ENCODE measurements at regions not wholly inside any gene's neighbourhood (a gene's known extent, or its start where the extent isn't known, plus 50 kb on each side); places are given as distances from the start of the nearest gene placed in this dataset.
"Not testable (repeated sequence)": the region's sequence is repeated elsewhere in the genome, so short reads cannot be mapped to it uniquely, and the experiment has no call there.

DNA sequence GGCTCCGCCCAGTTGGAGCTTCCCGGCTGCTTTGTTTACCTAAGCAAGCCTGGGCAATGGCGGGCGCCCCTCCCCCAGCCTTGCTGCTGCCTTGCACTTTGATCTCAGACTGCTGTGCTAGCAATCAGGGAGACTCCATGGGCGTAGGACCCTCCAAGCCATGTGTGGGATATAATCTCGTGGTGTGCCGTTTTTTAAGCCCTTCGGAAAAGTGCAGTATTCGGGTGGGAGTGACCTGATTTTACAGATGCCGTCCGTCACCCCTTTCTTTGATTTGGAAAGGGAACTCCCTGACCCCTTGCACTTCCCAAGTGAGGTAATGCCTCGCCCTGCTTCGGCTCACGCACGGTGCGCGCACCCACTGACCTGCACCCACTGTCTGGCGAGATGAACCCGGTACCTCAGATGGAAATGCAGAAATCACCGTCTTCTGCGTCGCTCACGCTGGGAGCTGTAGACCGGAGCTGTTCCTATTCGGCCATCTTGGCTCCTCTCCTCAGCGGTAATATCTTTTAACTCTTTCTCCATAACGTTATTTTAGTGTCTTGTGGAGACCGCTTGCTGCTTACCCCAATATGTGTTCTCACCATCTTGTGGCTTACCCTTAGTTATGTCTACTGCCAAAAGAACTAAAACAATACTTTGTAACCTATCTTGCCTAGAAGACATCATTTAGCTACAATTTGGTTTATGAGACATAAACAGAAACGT, 328.7 kb upstream of the EPHA5 start (continued):
- TF ChIP-seq, protein P1, sequence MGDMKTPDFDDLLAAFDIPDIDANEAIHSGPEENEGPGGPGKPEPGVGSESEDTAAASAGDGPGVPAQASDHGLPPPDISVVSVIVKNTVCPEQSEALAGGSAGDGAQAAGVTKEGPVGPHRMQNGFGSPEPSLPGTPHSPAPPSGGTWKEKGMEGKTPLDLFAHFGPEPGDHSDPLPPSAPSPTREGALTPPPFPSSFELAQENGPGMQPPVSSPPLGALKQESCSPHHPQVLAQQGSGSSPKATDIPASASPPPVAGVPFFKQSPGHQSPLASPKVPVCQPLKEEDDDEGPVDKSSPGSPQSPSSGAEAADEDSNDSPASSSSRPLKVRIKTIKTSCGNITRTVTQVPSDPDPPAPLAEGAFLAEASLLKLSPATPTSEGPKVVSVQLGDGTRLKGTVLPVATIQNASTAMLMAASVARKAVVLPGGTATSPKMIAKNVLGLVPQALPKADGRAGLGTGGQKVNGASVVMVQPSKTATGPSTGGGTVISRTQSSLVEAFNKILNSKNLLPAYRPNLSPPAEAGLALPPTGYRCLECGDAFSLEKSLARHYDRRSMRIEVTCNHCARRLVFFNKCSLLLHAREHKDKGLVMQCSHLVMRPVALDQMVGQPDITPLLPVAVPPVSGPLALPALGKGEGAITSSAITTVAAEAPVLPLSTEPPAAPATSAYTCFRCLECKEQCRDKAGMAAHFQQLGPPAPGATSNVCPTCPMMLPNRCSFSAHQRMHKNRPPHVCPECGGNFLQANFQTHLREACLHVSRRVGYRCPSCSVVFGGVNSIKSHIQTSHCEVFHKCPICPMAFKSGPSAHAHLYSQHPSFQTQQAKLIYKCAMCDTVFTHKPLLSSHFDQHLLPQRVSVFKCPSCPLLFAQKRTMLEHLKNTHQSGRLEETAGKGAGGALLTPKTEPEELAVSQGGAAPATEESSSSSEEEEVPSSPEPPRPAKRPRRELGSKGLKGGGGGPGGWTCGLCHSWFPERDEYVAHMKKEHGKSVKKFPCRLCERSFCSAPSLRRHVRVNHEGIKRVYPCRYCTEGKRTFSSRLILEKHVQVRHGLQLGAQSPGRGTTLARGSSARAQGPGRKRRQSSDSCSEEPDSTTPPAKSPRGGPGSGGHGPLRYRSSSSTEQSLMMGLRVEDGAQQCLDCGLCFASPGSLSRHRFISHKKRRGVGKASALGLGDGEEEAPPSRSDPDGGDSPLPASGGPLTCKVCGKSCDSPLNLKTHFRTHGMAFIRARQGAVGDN (CRISPR knock-in tag; IDR thresholded peaks at IDR 0.05), result peak; percentile 59
- TF ChIP-seq MED1 (CRISPR knock-in tag; IDR thresholded peaks at IDR 0.05) (peak; percentile 29; the same call in 1 of the 2 replicates), SOX13 (CRISPR knock-in tag; conservative IDR thresholded peaks at IDR 0.05 in 1 of 2, IDR thresholded peaks at IDR 0.05 in 1 of 2) (peak in 1 of 2 experiments; percentile 33; a peak in 1 of 4 replicates), ZNF350 (CRISPR knock-in tag; IDR thresholded peaks at IDR 0.05; ENCODE audit: borderline replicate concordance, low read depth) (peak; percentile 38; the same call in 1 of the 2 replicates), ELF3 (CRISPR knock-in tag; IDR thresholded peaks at IDR 0.05) (peak; percentile 32; the same call in 1 of the 2 replicates), HNRNPLL (IDR thresholded peaks at IDR 0.05; ENCODE audit: low read depth, low read length, poor library complexity, severe bottlenecking) (peak; percentile 35), GATAD2A (CRISPR knock-in tag; IDR thresholded peaks at IDR 0.05) (peak; percentile 68), CEBPG (CRISPR knock-in tag; IDR thresholded peaks at IDR 0.05) (peak; percentile 6; the same call in 1 of the 2 replicates), ZNF160 (CRISPR knock-in tag; IDR thresholded peaks at IDR 0.05) (0 out of 2 replicates have a peak, but pooled peaks have one; percentile 23), PHF8 (CRISPR knock-in tag; IDR thresholded peaks at IDR 0.05) (peak; percentile 50), DMAP1 (CRISPR knock-in tag; IDR thresholded peaks at IDR 0.05) (peak; percentile 78), ZNF607 (CRISPR knock-in tag; IDR thresholded peaks at IDR 0.05; ENCODE audit: borderline replicate concordance) (peak; percentile 32; the same call in 1 of the 2 replicates), YY1 (IDR thresholded peaks at IDR 0.05; ENCODE audit: insufficient read depth, insufficient replicate concordance, low read depth, low read length) (peak; percentile 52), ZNF281 (CRISPR knock-in tag; IDR thresholded peaks at IDR 0.05; ENCODE audit: borderline replicate concordance) (peak; percentile 98), ZMYM4 (CRISPR knock-in tag; IDR thresholded peaks at IDR 0.05) (peak; percentile 59; the same call in 1 of the 2 replicates), ZC3H4 (CRISPR knock-in tag; IDR thresholded peaks at IDR 0.05; ENCODE audit: borderline replicate concordance) (peak; percentile 68; the same call in 1 of the 2 replicates), HIVEP1 (CRISPR knock-in tag; IDR thresholded peaks at IDR 0.05) (0 out of 2 replicates have a peak, but pooled peaks have one; percentile 44), SAP130 (CRISPR knock-in tag; IDR thresholded peaks at IDR 0.05; ENCODE audit: low read depth) (peak; percentile 29; the same call in 1 of the 2 replicates), TAF1 (CRISPR knock-in tag; IDR thresholded peaks at IDR 0.05) (peak; percentile 75)
- not testable (repeated sequence) for TF ChIP-seq SOX13 (IDR thresholded peaks at IDR 0.05)
- TF ChIP-seq, protein P2, sequence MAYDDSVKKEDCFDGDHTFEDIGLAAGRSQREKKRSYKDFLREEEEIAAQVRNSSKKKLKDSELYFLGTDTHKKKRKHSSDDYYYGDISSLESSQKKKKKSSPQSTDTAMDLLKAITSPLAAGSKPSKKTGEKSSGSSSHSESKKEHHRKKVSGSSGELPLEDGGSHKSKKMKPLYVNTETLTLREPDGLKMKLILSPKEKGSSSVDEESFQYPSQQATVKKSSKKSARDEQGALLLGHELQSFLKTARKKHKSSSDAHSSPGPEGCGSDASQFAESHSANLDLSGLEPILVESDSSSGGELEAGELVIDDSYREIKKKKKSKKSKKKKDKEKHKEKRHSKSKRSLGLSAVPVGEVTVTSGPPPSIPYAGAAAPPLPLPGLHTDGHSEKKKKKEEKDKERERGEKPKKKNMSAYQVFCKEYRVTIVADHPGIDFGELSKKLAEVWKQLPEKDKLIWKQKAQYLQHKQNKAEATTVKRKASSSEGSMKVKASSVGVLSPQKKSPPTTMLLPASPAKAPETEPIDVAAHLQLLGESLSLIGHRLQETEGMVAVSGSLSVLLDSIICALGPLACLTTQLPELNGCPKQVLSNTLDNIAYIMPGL (CRISPR knock-in tag; IDR thresholded peaks at IDR 0.05; ENCODE audit: borderline replicate concordance in 1 of 2, low read depth in 1 of 2), result peak in 1 of 2 experiments; percentile 24; a peak in 2 of 4 replicates

Data from HepG2 (cell line).